HG02759 (cell line): ENCODE measurements at regions not wholly inside any gene's neighbourhood (a gene's known extent, or its start where the extent isn't known, plus 50 kb on each side); places are given as distances from the start of the nearest gene placed in this dataset.

Source experiments
- ATAC-seq: cut with Tn5 transposase; IDR thresholded peaks from one replicate; pipeline ENCODE4 v1.9.1; 2021; ENCODE audit warnings: mild to moderate bottlenecking, moderate library complexity; ENCODE audit not compliant: unreplicated experiment

DNA sequence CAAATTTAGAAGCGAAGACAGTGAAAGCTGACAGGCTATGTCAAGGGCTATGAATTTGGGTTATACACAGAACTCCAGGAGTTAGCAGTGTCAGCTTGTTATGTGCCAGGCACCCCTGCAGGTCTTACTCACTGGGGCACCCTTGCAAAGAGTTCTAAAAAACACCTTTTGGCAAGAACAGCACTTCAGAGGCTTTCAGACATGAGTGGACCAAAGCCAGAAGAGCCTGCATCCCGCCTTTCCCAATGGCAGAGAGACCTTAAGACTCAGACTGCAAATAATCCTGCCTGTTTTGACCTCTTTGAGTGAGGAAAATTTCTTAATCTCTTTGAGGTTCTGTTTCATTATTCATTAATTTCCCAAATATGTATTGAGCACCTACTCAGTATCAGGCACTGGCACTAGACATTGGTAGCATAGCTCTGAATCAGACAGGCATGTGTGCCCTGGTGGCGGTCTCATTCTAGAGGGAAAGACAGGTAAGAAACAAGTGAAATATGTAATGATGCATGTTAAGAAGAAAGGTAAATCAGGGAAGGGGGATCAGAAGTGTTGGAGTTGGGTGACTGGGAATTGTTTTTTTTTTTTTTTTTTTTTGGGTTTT is 280.0 kb downstream of the KBTBD8 start:
- no peak for ATAC-seq

DNA sequence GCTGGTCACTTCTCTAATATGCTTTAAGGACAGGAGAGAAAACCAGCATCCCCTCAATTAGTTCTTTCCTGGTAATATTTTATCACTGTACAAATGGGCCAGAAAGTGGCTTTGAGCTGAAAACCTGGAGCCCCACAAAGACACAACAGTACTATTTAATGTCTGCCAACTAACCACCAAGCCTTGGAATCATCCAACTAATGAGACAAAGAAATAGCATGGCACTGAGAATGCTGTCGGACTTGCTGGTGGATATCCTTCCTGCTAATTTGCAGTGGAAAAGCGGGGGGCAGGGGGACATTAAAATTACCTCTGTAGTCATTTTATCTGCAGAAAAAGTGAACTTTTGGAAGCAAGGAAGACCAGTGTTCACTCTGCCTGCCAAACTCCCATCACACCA is 288.5 kb downstream of the KBTBD8 start:
- no peak for ATAC-seq

DNA sequence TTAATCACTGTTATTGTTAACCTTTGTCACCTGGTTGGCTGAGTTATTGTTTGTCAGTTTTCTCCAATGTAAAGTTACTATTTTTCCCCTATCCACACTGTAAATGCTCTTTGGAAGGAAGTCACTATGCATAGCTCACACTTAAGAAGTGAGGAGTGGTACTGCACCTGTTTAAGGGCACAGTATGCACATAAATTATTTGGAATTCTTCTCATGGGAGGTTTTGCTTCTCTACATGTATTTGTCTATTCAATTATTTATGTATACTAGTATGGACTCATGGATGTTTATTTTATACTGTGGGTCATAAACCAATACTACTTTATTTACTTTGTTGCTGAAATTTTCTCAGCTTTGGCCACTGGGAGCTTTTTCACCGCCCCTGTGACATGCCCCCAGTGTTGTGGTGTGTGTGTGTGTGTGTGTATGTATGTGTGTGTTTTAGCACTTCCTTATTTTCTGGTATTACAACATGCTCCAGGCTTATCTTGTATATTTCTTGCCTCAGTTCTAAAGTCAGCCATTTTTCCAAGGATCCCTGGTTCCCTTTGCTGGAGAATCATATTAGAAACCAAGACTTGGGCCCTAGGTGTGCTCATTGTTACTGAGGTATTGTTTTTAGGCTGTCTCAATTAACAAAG is 290.5 kb downstream of the KBTBD8 start:
- no peak for ATAC-seq

DNA sequence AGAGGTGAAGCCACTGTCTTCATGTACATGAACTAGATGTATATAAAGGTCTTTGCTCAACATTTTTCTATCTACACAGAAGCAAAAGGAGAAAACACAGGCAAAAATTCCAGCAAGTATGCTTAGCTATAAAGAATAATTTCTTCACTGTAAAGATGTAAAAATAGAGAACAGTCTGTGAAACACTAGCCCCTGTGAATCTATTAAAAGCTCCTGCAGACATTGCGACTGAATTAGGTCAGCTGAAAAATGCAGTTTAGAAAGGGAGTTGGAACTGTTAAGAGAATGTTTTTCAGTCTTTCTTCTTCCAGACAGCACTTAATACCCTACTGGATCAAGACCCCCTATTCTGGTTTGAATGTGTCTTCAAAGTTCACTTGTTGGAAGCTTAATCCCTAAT is 291.5 kb downstream of the KBTBD8 start:
- no peak for ATAC-seq

DNA sequence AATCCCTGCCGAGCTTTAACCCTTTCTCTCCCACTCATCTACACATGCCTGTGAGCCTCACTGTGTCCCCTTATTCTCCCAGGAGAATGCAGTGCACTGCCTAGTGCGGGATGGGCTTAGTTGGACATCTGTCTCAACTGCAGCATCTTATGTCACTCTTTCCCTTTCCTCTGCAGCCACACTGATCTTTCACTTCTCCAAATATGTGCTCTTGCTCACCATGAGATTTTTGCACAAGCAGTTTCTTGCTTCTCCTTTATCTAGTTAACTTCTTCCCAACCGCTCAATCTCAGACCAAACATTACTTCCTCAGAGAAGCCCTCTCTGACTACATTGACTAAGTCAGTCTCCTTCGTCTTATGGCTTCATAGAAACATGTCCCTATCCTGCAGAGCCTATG is 292.3 kb downstream of the KBTBD8 start:
- no peak for ATAC-seq

DNA sequence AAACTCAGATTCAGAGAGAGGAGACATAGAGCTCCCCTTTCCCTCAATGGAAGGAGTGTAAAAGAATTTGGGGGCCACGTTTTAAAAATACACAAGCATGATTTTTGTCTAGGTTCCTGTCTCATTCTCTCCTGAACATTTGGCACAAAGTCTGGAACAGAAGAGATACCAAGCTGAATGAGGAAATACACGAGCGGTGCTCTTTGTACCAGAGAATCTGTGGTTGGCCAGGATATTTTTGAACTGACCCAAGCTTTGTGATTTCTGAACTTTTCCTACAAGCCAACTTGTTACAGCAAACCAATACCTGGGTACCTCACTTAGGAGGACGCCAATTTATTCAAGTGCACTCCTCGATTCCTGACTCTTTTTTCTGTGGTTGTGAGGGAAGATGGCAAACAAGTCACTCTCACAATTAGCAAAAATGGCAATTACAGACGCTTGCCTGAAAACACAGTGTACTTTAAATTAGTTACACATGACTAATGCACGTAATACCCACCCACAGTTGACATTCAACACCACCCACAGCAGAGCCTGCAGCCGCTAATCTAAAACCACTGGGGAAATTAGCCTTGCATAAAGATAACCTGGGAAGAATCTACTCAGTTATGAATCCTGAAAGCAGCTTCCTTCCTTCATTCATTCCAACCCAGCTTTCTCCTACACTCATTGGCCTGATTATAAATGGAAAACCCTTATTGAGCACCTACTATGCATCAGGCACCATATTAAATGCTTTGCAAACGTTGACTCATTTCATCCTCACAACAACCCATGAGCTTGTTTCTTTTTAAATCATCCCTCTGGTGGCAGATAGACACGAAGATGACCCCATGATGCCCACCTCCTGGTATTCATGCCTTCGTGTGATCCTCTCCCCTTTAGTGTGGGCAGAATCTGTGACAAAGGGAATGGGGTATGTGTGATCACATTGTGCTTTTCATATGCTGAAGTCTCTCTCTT is 293.5 kb downstream of the KBTBD8 start:
- peak; percentile 55 for ATAC-seq

DNA sequence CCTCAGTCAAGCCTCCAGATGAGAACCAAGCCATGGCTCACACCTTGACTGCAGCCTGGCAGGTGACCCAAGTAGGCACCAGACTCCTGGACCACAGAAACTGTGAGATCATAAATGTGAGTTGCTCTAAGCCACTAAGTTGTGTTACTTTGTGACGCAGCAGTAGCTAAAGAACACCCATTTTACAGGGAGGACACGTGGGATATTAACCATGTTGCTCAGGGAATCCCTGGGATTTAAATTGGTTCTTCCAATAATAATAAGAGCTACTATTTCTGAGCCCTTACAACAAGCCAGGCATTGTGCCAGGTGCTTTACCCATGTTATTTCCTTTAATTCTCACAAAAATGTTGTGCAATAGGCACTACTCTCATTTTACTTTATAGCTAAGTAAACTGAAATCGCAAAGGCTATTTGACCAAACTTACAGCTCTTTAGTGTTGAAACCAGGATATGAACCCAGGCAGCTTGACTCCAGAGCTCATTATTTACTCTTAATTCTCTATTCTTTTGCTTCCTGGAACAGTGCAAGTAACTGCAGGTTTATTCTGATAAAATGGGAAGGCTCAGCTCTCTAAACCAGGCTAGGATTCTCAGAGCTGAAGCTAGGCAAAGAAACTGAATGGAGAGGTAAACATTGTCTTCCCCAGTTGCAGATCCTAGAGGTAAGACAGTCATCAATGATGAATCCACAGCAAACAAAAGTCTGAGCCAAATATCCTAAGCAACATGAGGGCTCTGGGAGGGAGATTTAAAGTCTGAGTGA is 294.4 kb downstream of the KBTBD8 start:
- no peak for ATAC-seq

DNA sequence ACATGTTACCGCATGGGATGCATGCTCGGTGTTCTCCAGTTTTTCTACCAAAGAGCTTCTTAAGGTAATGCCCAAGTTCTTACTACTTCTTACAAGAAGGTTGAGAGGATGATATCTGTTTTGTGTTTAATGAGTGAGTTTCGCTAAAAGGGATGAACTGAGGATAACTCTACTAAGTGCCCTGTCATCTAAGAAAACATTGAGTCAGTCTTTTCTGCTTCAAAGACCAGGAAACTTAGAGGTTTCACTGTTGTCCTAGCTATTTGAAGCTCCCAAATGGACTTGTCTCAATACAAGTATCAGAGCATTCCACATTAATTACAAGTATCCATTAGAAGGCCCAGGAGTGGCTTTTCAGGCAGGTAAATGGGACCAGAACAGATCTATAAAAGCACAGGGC is 296.2 kb downstream of the KBTBD8 start:
- no peak for ATAC-seq

DNA sequence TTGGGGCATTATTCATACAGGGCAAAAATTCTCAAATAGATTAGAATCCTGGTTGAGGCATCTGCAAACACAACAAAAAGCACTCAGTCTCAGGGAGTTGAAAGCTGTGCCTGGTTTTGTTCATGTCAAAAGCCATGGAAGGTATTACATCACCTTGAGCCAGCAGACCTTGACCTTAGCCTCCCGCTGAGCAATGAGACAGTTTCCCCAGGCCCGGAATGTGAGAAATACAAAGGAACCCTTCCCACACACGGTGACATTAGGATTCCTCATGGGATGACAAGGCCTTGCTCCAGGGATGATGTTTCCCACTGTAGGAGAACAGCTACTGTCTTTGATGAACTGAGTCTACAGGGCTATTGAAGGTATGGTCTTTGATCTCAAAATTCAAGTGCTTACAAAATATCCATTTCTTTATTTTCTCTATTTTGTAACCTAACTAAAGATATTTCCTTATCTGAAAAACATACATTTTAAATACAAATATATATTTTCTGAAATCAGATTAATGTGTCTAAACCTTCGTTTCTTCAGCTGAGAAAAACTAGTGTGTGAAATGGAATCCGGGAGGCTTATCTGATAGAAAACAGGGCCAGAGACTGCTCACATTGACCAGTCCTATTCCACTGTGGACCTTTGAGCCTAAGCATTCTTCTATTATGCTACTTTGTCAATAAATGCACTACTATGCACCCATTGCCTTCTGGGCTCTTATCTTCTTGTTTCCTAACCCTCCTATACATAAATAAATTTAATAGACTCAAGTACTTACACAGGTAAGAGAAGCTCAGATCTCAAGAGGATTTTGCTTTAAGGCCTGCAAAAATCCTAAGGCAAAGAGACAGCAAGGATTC is 298.2 kb downstream of the KBTBD8 start:
- no peak for ATAC-seq

DNA sequence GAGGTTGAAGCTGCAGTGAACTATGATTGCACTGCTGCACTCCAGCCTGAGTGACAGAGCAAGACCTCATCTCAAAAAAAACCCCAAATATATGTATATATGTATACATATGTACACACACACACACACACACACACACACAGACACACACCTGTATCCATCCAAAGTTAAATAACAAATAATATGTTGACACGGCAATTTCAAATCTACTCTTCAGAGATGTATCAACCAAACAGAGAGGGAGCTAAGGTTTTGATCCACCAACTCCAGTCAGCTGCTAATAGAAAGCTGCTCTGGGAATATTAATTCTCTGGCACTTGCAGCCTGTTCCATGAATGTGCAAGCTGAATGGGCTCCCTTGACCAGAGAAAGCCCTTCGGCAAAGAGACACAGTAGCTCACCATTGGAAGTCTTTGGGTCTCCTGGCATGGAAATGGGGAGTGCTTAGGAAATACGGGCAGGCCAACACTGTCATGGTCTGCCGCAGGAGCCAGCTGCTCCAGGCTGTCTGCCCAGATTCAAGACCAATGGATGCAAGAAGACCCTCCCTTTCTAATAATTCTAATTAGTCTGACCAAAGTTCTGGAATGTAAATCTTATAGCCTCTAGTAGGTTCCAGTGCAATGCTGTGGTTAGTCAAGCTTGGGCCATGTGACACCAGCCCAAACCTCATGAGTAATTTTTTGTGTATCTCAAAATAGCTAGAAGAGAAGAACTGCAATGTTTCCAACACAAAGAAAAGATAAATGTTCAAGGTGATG is 299.8 kb downstream of the KBTBD8 start:
- no peak for ATAC-seq

DNA sequence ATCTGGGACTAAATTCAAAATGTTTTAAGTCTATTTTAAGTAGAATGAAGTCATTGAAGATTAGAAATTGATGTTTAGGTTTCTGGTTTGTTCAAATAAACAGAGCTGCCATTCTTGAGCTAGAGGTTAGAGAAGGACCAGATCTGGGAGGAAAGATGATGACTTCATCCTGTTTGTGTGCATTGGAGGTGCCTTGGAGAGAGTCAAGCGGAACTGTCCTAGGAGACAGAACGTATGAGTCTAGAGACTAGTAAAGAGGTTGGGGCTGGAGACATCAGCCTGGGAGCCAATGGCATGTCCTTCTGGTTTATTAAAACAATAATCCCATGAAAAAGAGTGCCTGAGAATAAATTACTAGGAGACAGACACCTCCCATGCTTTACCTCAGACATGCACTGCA is 303.4 kb downstream of the KBTBD8 start:
- ATAC-seq: no peak

DNA sequence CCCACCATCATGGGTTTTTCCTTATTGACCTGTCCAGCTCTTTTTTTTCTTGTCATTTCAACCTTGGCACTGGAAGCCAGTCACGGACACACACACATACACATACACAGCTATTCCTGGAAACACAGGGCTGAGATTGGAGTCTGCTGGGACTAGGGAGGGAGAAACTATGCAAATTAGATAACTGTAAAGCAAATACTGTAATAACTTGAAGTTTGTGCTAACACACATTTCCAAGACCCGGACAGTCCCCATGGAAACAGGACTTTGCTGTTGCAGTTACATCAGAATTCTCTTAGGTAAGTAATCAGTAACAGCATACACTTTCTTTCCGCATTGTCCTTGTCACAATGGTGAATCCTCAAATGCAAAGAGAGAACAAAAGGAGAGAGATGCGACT is 304.4 kb downstream of the KBTBD8 start:
- no peak for ATAC-seq

DNA sequence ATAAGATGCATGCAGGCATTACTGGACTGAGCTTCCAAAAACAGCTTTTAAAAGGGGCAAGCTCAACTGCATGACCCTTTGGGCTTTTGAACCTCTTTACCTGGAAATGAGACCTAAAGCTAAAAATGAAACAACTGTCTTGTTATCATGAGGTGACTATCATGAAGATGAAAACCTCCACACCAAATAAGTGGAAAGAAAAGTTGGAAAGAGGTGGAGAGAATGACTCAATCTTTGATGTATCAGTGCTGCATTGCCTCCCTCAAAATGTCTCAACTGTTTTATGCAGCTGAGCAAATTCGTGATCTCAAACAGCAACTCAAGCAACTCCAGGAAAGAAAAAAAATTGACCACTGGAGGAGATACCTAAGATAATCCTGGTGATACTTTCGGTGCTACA is 307.1 kb downstream of the KBTBD8 start:
- ATAC-seq: no peak

DNA sequence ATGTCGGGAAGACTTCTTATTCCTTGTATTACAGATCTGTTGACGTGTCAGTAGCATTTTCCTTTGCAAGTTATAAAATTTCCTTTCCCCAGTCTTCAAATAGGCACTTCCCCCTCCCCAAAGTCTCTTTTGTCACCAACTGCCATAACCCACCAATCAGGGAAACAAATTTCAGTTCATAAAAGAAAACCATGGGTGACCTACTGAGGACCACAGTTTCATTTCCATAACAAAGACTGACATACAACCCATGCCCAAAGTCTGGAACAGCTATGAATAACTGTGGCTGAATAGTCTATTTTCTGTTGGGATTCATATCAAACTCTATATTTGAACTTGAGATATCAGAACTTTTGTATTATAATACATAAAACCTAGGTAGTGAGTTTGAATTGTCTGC is 307.8 kb downstream of the KBTBD8 start:
- no peak for ATAC-seq

DNA sequence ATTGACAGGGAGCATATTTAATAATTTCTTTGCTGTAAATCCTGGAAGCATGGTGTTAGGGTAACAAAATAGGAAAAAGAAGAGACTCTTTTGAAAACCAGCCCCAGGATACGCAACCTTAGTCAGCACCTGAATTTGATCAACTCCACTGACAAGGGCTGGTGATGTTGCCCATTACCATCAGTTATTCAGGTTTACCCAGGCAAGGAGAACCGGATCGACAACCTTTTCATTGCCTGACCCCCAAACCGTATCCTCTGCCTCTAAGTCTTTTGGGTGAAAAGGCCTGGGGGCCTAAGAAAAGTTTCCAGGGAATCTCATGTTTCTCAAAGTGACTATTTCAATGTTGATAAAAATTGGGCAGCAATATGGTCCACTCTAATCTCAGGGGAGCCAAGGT is 313.3 kb downstream of the KBTBD8 start:
- ATAC-seq: no peak

DNA sequence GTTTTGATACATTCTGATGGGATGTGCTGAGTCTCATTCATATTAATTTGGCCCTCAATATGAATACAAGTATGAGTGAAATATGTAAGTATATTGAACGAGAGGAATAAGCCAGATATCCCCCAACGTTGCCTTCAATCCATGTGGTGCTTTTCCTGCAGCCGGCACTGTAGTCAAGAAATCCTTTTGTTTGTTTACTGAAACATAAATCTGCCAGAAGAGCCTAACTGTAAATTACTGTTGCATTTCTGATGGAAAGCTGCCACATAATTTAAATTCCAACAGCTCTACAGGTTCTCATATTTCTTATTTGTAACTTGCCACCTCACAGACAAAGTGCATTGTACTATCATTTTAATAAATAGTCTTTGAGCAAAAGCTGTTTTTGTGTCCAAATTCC is 314.0 kb downstream of the KBTBD8 start:
- no peak for ATAC-seq

DNA sequence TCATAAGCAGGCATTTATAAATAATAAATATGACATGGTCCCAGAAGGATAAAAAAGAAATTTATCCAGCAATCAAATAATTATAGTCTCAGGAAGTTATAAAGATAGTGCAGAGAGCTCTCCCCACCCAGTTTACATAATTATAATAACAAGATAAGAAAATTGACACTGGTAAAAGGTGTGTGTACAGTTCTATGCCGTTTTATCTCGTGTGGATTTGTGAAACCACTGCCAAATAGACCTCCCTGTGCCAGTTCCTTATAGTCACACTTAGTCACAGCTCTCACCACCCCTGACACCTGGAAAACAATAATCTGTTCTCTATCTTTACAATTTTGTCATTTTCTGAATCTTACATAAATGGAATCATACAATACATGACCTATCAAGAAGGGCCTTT is 320.1 kb downstream of the KBTBD8 start:
- ATAC-seq: no peak

DNA sequence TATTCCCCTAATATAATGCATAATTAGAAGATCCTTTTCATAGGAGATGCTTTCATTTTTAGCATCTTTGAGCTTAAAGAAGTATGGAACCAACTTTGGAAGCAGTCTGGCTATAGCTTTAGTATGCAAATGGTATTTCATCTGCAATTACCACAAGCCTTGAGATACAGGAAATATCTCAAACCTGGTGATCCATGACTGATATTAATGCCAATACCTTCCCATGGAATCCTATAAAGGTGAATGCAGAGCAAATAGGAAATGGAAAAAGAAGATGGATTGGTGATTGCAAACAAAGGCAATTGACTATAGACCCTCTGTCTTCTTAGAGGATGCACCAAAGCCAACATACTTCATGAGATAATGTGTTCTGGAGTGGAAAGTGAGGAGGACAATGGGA is 326.4 kb downstream of the KBTBD8 start:
- ATAC-seq: no peak
